T follicular helper cell (primary cell): ENCODE measurements at regions not wholly inside any gene's neighbourhood (a gene's known extent, or its start where the extent isn't known, plus 50 kb on each side); places are given as distances from the start of the nearest gene placed in this dataset.

Experiments
- DNase-seq: peaks from one replicate; pipeline ENCODE4 v3.0.0-alpha.2; 2020; ENCODE audit warnings: low read depth

GRCh38 chr1:87560601-87561360 is 232.1 kb downstream of the LMO4 start:
- no peak for DNase-seq

GRCh38 chr1:87563211-87563610 is 234.5 kb downstream of the LMO4 start:
- no peak for DNase-seq

DNA sequence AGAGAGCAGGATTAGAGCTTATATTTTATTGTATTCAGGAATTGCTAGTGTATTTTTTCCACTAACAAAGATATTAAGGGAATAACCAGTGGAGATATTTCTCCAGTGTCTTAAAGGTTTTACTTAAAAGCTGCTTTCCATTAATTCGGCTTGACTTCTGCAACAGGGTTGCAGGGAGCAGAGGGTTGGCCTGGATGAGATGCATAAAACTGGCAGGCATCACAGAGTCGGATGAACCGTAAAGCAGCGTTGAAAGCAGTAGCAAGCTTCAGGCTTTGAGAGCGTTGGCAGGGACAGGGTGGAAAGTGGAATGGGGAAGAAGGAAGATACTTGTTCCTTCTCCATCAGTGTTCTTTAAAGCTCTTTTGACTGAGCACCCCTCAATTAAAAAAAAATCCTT is 237.2 kb downstream of the LMO4 start:
- no peak for DNase-seq

- no peak for DNase-seq
Observed at GRCh38 chr1:87568005-87568404, 239.3 kb downstream of the LMO4 start.

GRCh38 chr1:87568911-87569310 is 240.2 kb downstream of the LMO4 start:
- DNase-seq, result no peak

DNA sequence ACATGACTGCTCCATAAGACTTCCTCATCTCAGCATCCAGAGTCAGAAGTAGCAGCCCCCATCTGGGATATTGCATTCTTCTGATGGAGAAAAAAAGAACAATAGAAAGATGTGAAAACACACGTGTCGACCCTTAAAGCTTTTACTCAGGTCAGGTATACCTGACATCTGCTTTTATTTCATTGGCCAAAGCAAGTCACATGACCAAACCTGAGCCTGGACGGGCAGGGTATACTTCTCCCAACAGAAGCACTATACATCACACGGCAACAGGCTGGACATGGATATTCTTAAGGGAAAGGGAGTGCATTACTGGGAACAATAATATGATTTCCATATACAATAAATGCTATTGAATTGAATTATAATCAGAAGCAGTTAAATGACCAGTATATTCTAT is 243.3 kb downstream of the LMO4 start:
- no peak for DNase-seq

DNA sequence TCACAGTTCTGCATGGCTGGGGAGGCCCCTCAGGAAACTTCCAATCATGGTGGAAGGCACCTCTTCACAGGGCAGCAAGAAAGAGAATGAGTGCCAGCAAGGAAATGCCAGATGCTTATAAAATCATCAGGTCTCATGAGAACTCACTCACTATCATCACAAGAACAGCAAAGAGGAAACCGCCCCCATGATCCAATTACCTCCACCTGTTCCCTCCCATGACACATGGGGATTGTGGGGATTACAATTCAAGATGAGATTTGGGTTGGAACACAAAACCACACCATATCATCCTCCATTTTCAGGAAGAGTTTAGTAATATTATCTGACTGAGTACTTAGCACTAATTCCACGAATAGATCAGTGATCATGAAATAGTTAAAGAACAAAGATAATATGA is 244.2 kb downstream of the LMO4 start:
- no peak for DNase-seq

DNA sequence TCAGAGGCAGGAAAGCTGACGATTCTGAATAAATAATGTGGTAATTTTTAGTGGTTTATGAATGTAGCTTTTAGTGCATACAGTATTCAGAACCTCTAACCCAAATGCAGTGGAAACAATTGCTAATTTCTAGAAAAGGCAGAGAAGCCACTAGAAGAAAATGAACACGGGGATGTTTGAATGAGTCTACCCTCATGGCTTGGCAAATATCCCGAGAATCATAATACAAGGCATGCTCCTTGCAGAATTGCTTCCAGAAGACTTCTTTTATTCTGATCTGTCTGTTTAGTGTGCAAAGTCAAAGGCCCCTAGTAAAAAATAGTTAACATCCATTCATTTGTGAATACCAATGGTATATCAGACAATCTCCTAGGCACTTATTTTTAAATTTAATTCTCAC is 246.8 kb downstream of the LMO4 start:
- DNase-seq, result no peak

DNA sequence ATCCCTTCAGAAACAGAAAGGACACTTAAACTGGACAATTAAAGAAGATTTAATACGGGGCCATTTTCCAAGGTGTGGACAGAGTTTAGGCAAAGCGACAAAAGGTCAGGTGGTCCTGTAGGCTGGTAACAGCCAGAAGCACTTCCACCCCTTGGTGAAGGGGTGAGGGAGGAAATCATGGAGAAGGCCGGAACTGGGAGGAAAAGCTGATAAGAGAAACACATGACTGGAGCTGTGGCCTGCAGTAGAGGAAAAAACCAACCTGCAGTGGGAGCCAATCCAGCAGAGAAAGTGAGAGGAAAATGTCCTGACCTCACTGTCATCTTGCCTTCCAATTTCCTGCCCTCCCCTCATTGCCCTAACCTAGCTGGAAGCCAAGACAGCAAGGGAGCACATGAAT is 249.8 kb downstream of the LMO4 start:
- DNase-seq, result no peak

GRCh38 chr1:87583459-87583858 is 254.8 kb downstream of the LMO4 start:
- no peak for DNase-seq

GRCh38 chr1:87584586-87584985 is 255.9 kb downstream of the LMO4 start:
- no peak for DNase-seq

GRCh38 chr1:87586501-87586900 is 257.8 kb downstream of the LMO4 start:
- no peak for DNase-seq

DNA sequence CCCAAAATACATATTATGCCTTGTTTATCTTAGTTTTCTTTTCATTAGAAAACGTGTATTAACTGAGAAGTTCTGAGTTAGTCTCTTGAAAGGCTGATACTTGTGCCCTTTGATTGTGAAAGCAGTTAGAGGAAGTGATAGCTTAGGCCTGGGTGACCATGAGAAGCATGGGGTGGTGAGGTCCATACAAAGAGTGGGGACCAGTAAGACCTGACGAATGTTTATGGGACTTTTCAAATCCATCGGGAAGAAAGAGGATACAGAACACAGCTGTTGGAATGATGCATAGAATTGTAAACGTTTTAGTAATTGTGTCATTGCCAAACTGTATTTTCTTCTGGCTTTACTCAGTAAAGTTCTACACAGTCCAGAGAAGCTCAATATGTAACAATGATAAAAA is 259.8 kb downstream of the LMO4 start:
- DNase-seq, result no peak

- DNase-seq, result no peak
Observed at GRCh38 chr1:87591492-87591891, 262.8 kb downstream of the LMO4 start.

- no peak for DNase-seq
Observed at GRCh38 chr1:87592156-87592555, 263.5 kb downstream of the LMO4 start.

DNA sequence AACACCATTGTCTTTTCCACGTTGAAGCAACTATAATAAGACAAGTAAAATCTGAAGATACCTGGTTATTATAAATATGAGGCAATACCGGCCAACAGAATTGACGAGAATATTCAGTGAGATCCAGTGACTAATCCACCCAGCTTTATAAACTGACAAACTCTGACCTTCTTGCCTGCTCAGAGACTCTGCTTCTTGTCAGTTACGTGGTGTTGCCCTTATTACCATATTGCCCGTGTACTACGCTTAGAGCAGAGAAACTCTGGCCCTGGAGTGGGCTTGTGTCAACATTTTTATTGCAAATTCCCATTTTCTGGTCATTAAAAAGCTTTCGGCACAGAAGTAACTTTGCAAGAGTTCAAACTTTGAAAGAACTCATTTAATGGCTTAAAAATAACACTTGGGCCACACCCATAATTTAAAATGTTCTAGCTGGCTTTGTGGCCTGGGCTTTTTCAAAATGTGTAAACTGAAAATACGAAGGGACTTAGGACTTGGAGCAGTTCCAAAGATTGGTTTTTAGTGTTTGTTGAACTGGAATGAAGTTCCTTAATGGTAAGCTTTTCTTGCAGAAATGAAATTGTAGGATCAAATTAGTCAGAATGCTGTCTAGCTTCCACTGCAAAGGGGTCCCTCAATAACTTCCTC is 266.2 kb downstream of the LMO4 start:
- DNase-seq, result no peak

DNA sequence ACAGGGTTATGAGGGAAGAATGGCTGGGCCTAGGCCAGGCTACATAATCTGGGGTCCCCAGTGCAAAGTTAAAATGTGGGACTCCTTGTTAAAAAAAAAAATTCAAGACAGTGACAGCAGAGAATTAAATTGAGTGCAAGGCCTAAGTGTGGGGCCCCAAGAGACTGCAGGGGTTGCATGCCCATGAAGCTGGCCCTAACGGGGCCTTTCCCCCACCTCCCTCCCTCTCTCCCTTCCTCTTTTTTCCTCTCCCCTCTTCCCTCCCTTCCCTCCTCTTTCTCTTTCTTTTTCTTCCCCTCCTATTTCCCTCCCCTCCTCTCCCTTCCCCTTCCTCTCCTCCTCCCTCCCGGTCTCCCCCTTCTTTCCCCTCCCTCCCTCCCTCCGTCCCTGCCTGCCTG is 266.7 kb downstream of the LMO4 start:
- DNase-seq, result no peak

DNA sequence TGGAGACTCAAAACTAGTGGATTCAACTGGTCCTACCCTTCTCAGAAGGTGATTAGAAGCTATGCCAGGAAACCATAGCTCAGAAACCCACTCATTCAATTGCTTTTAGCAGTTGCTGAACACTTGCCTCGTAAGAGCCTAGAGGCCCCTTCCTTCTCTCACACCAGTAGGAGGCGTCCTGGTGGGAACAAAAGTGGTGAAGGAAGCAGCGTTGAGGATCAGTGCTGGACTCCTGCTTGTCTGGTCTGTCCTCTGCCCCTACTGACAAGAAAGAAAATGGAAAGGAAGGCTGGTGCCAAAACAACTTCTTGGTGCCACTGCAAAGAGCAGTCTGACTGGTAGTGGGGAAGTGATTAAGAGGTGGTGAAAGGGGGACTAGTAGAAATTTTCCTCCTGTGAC is 269.7 kb downstream of the LMO4 start:
- DNase-seq, result no peak

DNA sequence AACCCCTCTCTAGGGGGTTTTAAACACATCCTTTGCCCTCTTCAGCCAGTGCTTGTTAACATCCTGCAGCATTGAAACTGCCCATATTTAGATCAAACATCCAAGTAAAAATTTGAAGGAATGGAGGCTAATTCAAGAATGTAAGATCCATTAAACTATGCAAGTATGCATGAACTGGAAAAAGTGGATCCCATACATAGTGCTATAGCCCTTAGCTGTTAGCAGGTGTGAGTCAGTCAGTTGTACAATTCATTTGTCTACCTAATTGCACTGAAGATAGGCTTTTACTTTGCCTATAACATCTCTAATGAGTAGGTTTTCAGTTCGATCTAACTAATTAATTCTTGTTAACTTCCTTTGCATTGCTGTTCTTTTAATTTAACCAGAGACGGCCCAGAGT is 270.9 kb downstream of the LMO4 start:
- no peak for DNase-seq

- DNase-seq, result no peak
Observed at GRCh38 chr1:87600055-87600850, 271.6 kb downstream of the LMO4 start.

- no peak for DNase-seq
Observed at GRCh38 chr1:87600854-87601253, 272.2 kb downstream of the LMO4 start.

GRCh38 chr1:87603626-87604025 is 274.9 kb downstream of the LMO4 start:
- no peak for DNase-seq

DNA sequence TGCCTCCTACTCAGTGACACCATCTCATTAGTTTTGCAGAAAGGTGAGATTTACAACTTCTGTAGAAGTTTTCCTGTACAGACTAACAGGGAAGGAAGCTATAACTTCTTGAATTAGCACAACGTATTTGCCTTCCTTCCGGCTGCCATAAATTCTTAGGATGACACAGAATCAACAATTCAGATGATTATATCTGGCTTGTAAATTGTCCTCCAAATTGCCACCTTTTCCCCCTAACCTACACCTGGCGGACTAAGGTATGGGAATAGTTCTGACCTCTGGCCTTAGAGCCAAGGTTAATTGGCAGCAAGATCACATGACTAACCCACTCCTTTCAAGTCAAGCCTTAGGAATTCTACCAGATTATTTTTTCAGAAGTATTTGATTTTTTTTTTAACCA is 284.3 kb downstream of the LMO4 start:
- DNase-seq, result no peak
